Activated CD4-positive, alpha-beta memory T cell treated with anti-CD3 and anti-CD28 coated beads, Interleukin-2, amount 10 ng/mL, durations not matched to agents 7 days and 5 days (primary cell): ENCODE measurements at regions not wholly inside any gene's neighbourhood (a gene's known extent, or its start where the extent isn't known, plus 50 kb on each side); places are given as distances from the start of the nearest gene placed in this dataset.

ENCODE experiments used
- CTCF ChIA-PET: fragments of 350-600 bp; sonication (Branson Sonifier 250); formaldehyde crosslinking; loops from one replicate; lab custom pipeline; 2021; ENCODE audit warnings: antibody characterized with exemption, inconsistent platforms; lab: Charles Lee
- POLR2A ChIA-PET: fragments of 350-600 bp; sonication (Branson Sonifier 250); formaldehyde crosslinking; loops from one replicate; lab custom pipeline; 2021; ENCODE audit warnings: antibody characterized with exemption; lab: Charles Lee
- DNase-seq: peaks from one replicate; pipeline ENCODE4 v3.0.0-alpha.2; 2020
- H3K27ac Mint-ChIP-seq: one replicate; pipeline ENCODE4 v1.8.0; 2021; ENCODE audit warnings: mild to moderate bottlenecking, mixed read lengths
- H3K27me3 Mint-ChIP-seq: one replicate; pipeline ENCODE4 v1.8.0; 2021; ENCODE audit warnings: mixed read lengths
- H3K36me3 Mint-ChIP-seq: one replicate; pipeline ENCODE4 v1.8.0; 2021; ENCODE audit warnings: low read depth, mixed read lengths
- H3K4me1 Mint-ChIP-seq: one replicate; pipeline ENCODE4 v1.8.0; 2021; ENCODE audit warnings: mixed read lengths
- H3K4me3 Mint-ChIP-seq: one replicate; pipeline ENCODE4 v1.8.0; 2021; ENCODE audit warnings: mild to moderate bottlenecking, mixed read lengths
- H3K9me3 Mint-ChIP-seq: one replicate; pipeline ENCODE4 v1.8.0; 2021; ENCODE audit warnings: mixed read lengths

DNA sequence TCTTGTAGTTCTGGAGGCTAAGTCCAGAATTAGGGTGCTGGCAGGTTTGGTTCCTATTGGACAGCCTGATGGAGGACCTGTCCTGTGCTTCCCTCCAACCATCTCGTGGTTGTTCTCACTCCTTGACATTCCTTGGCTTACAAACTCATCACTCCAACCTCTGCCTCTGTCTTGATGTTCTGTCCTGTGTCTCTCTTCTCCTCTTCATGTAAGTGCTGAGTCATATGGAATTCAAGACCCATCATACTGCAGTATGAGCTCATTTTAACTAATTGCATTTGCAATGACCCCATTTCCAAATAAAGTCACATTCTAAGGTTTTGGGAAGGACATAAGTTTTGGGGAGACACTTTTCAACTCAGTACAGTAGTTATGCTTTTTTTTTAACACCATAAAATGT lies 374.7 kb downstream of the TRIB2 start:
- no peak for DNase-seq
- ChIA-PET POLR2A (no interaction called here), CTCF (interaction anchor here (0.6 kb wide), 1 partner anchor 186 kb away, joined by 4 read pairs; no protein-coding TSS in a partner anchor)
- no peak overlapping the region for H3K4me3 Mint-ChIP-seq
- H3K4me1 Mint-ChIP-seq: no peaks in the 10 kb centered on the region
- H3K36me3 Mint-ChIP-seq: no peaks in the 10 kb centered on the region
- H3K27me3 Mint-ChIP-seq: no peaks in the 10 kb centered on the region
- no peak overlapping the region for H3K27ac Mint-ChIP-seq
- H3K9me3 Mint-ChIP-seq: no peaks in the 10 kb centered on the region

DNA sequence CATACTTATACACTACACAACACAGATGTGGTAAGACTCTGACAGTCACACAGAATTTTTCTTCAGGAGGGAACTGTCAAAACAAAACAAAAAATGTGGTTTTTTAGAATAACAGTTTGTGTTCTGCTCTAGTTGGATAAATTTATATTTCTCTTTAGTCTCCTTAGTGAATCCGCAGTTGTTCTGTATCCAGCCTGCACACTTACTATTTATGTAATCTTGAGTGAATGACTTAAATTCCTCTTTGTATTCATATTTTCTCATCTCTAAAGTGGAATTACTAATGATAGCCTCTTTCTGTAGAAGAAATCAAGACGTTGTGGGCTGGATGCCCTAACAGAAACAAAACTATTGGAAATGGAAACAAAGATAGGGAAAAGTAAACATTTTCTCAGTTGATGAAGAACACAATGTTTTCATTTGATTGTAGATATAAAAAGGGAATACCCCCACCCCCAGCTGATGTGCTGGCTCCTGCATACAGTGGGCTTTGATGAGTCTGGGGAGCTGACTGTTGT lies 375.2 kb downstream of the TRIB2 start:
- Mint-ChIP-seq H3K27me3 (no peaks in the 10 kb centered on the region), H3K36me3 (no peaks in the 10 kb centered on the region), H3K27ac (no peak overlapping the region), H3K4me1 (no peaks in the 10 kb centered on the region), H3K4me3 (no peak overlapping the region), H3K9me3 (no peaks in the 10 kb centered on the region)
- ChIA-PET POLR2A (no interaction called here), CTCF (no interaction called here)
- DNase-seq: no peak

DNA sequence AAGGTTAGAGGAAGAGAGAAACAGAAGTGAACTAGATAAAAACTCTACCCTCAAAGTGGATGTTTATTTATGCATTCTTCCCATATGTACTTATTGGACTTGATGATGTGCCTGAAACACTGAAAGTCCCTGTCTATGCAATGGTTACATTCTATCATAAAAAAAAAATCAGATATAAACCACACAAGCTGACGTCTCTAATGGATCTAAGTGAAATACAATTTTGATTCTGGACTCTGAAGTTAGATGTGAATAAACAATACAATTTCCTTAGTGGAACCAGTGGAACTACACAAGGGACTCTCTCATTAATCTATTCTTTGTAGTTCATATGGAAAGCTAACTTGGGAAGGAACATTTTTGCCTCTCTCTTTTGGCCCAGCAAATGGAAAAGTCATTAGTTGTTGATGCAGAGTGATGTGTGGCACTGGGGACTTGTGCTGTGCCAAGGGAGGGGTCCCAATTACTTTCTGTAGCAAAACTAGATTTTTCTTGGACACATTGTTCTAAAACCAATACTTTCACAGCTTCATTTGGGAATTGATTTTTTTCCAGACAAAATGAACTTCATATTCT lies 376.8 kb downstream of the TRIB2 start:
- H3K27me3 Mint-ChIP-seq: no peaks in the 10 kb centered on the region
- ChIA-PET POLR2A (no interaction called here), CTCF (no interaction called here)
- no peaks in the 10 kb centered on the region for H3K9me3 Mint-ChIP-seq
- DNase-seq: no peak
- H3K4me3 Mint-ChIP-seq: no peak overlapping the region
- no peaks in the 10 kb centered on the region for H3K36me3 Mint-ChIP-seq
- H3K27ac Mint-ChIP-seq: no peak overlapping the region
- no peaks in the 10 kb centered on the region for H3K4me1 Mint-ChIP-seq

DNA sequence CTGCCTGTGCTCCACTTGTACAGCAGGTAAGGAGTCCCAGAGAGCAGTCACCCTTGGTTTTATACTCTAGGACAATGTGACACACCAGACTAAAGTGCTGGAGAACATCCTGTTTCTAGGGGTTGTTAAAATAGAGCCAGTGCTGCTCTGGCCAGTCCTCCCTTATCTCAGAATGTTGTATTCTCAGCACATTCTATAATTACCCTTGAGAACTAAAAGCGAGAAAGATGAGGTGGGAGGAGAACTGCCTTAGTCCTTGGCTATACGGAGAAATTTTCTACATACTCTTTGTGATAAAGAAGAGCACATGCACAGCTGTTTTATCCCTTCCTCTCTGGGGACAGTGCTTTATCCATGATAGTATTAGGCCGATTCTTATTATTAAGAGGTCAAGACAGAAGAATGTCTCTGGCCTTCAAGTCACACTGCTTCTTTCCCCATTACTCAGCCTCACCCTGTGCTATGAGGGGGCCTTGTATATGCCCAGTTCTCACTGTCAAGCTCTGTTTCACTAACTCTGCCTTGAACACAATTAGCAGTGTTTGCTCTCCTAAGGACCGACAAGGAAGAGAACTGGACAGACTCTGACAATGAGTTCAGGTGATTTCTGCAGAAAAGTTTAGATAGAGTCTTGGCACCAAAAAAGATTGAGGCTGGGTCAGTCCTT lies 385.8 kb downstream of the TRIB2 start:
- ChIA-PET CTCF (no interaction called here), POLR2A (no interaction called here)
- H3K4me3 Mint-ChIP-seq: no peak overlapping the region
- H3K27ac Mint-ChIP-seq: no peak overlapping the region
- no peaks in the 10 kb centered on the region for H3K27me3 Mint-ChIP-seq
- no peaks in the 10 kb centered on the region for H3K36me3 Mint-ChIP-seq
- H3K4me1 Mint-ChIP-seq: no peaks in the 10 kb centered on the region
- no peaks in the 10 kb centered on the region for H3K9me3 Mint-ChIP-seq
- no peak for DNase-seq

DNA sequence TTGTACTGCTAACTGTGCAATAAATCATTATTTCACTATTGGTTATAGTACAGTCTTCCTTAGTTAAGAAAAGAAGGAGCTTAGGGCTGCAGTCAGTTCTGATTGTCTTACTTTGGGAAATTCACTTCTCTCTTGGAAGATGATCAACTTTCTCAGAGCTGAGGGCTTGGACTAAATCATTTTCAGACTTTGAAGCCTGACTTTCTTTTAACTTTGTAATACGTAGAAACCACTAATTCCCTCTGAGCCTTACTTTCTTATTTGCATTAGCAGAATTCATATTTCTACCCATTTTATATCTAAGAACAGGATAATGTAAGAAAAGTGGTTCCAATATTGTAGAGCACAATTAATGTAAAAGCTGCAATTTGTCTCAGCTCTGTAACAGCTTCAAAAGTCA lies 386.4 kb downstream of the TRIB2 start:
- Mint-ChIP-seq H3K4me1 (no peaks in the 10 kb centered on the region), H3K36me3 (no peaks in the 10 kb centered on the region), H3K27ac (no peak overlapping the region), H3K27me3 (no peaks in the 10 kb centered on the region), H3K4me3 (no peak overlapping the region), H3K9me3 (no peaks in the 10 kb centered on the region)
- no peak for DNase-seq
- CTCF ChIA-PET: no interaction called here
- POLR2A ChIA-PET: no interaction called here

DNA sequence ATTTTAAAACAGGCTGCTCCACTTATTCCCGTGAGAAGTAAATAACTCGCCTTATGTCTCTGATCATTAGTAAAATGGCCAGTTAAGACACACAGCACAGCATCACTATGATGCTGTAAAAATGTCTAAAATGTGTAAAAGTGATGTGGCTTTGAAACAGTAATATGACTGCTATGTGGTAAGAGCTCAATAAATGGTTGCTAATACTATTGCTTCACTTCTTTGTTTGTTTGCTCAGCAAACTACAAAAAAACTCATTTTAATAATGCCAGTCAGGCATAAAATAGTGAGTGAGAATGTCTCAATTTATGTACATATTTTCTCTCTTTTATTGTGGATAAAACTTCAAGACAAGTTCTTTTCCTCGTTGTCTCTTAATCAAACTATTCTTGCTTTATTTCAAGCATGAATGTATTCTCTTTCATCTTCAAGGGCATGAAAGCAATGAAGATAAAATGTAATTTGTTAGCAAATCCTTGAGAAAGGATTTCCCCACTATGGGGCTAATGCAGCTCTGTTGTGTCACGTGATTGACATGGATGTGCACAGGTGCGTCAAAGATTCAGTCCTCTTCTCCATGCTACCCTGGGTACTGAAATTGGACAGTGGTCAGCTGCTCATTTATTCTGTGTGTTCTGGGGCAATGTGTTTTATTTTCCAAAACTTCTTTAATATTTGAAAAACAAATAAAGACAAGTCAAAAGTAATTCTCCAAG lies 387.2 kb downstream of the TRIB2 start:
- Mint-ChIP-seq H3K4me1 (no peaks in the 10 kb centered on the region), H3K9me3 (no peaks in the 10 kb centered on the region), H3K27ac (no peak overlapping the region), H3K4me3 (no peak overlapping the region), H3K36me3 (no peaks in the 10 kb centered on the region), H3K27me3 (no peaks in the 10 kb centered on the region)
- ChIA-PET CTCF (no interaction called here), POLR2A (no interaction called here)
- no peak for DNase-seq

DNA sequence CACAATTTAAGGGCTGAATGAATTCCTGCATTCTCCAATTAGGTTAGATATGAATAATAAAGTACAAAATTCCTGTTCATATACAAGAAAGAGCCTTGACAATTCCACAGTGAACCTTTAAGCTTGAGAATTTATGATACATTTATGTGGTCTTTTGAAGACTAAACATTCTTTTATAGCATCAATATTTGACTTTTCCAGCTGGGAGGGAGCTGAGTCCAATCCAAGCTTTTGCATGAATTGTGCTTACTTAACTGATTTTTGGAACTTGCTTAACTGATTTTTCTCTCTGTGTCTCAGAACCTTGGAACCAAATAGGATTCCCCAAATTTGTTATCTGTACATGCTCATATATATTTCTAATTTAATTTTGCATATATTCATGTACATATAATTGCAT lies 388.0 kb downstream of the TRIB2 start:
- H3K4me3 Mint-ChIP-seq: no peak overlapping the region

DNA sequence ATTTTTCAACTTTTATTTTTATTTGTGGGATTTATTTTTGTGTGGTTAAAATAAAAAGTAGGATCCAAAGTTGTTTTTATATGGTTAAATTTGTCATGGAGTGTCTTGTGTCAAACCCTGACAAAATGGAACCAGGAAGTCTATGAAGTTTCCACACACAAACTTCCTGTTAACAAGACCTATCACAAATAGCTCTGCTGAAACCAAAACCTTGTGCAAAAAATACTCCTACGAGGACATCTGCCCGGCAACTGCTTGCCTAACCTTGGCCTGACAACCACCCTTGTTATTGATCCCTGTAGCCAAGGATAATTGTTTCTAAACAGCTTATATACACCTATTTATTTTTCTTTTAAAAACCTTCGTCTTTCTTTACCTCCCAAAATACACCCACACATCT lies 389.6 kb downstream of the TRIB2 start:
- Mint-ChIP-seq H3K9me3 (no peaks in the 10 kb centered on the region), H3K4me1 (no peaks in the 10 kb centered on the region), H3K36me3 (no peaks in the 10 kb centered on the region), H3K4me3 (no peak overlapping the region), H3K27ac (no peak overlapping the region), H3K27me3 (no peaks in the 10 kb centered on the region)
- POLR2A ChIA-PET: no interaction called here
- CTCF ChIA-PET: no interaction called here
- no peak for DNase-seq

More for the DNA sequence above, 388.0 kb downstream of the TRIB2 start:
- H3K27ac Mint-ChIP-seq: no peak overlapping the region
- DNase-seq: no peak
- CTCF ChIA-PET: no interaction called here
- no peaks in the 10 kb centered on the region for H3K27me3 Mint-ChIP-seq
- H3K9me3 Mint-ChIP-seq: no peaks in the 10 kb centered on the region
- H3K4me1 Mint-ChIP-seq: no peaks in the 10 kb centered on the region
- POLR2A ChIA-PET: no interaction called here
- no peaks in the 10 kb centered on the region for H3K36me3 Mint-ChIP-seq

DNA sequence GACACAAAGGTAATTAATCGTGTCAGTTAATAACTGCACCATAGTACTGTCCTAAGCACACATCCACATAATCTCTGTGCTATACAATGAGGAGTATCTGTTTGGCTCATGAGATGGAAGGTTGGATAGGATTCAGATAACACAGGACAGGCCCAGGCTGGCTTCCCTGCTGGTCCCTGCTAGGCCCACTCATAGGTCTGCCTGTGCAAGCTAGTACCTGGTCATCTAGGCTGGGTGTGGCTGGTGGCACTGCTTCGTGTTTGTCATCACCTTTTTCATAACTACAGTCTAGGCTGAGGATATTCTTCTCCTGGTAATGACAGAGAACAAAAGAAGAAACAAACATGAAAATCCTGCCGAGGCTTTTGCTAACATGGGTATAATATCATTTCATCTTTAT lies 392.8 kb downstream of the TRIB2 start:
- POLR2A ChIA-PET: no interaction called here
- Mint-ChIP-seq H3K27ac (no peak overlapping the region), H3K4me1 (no peaks in the 10 kb centered on the region), H3K4me3 (no peak overlapping the region), H3K9me3 (no peaks in the 10 kb centered on the region), H3K27me3 (no peaks in the 10 kb centered on the region), H3K36me3 (no peaks in the 10 kb centered on the region)
- CTCF ChIA-PET: no interaction called here
- DNase-seq: no peak

DNA sequence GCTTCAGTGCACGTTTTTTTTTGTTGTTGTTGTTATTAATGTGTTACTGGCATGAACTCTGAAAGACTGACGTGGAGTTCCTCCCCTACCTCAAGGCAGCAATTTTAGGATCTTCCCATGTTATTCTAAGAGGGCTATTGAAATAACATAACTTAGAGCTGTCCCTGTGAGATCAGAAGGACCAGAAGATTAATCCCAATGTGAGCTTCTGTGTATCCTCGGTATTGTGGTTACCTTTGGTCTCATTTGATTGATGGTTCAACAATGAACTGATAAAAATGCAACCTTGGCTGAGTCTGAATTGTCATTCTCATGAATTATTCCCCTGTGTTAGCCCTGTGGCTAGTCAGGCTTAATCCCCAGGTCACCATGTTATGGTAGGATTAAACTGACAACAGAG lies 394.1 kb downstream of the TRIB2 start:
- POLR2A ChIA-PET: no interaction called here
- CTCF ChIA-PET: no interaction called here
- DNase-seq: no peak
- no peak overlapping the region for H3K27ac Mint-ChIP-seq
- no peaks in the 10 kb centered on the region for H3K4me1 Mint-ChIP-seq
- H3K4me3 Mint-ChIP-seq: no peak overlapping the region
- no peaks in the 10 kb centered on the region for H3K9me3 Mint-ChIP-seq
- no peaks in the 10 kb centered on the region for H3K36me3 Mint-ChIP-seq
- no peaks in the 10 kb centered on the region for H3K27me3 Mint-ChIP-seq

DNA sequence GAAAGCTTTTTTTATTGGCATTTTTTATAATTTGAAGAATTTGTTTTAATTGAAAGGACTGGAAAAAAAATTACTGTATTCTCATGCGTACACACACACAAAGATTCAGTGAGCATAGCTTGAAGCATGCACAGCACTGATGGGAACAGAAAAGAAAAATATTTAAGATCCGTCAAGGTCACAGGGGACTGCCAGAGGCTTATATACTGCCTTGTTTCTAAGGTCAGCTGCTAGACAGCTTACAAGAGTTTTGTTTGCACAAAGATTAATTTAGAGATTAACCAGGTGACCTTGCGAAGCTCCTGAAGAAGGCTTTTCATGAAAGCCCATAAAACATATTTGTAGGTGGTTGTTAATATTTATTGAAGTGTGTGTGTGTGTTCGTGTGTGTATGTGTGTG lies 396.3 kb downstream of the TRIB2 start:
- POLR2A ChIA-PET: no interaction called here
- Mint-ChIP-seq H3K4me3 (no peak overlapping the region), H3K36me3 (no peaks in the 10 kb centered on the region)

DNA sequence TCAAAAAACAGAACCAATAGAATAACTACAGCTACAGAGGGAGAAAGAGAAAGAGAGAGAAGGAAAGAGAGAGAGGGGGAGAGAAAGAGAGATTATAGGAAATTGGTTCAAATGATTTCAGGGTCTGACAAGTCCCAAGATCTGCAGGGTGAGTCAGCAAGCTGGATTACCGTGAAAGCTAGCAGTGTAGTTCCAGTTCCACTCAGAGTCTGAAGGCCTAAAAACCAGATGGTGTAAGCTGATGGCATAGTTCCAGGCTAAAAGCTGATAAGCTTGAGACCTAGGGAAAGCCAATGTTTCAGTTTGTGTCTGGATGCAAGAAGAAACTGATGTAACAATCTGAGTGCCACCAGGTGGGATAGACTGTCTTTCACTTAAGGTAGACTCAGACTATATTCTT lies 397.7 kb downstream of the TRIB2 start:
- Mint-ChIP-seq H3K27me3 (no peaks in the 10 kb centered on the region), H3K9me3 (no peaks in the 10 kb centered on the region), H3K4me3 (no peak overlapping the region), H3K4me1 (no peaks in the 10 kb centered on the region), H3K36me3 (no peaks in the 10 kb centered on the region), H3K27ac (no peak overlapping the region)
- DNase-seq: no peak
- ChIA-PET CTCF (no interaction called here), POLR2A (no interaction called here)

More for the DNA sequence above, 396.3 kb downstream of the TRIB2 start:
- DNase-seq: no peak
- Mint-ChIP-seq H3K9me3 (no peaks in the 10 kb centered on the region), H3K27me3 (no peaks in the 10 kb centered on the region), H3K4me1 (no peaks in the 10 kb centered on the region), H3K27ac (no peak overlapping the region)
- CTCF ChIA-PET: no interaction called here

DNA sequence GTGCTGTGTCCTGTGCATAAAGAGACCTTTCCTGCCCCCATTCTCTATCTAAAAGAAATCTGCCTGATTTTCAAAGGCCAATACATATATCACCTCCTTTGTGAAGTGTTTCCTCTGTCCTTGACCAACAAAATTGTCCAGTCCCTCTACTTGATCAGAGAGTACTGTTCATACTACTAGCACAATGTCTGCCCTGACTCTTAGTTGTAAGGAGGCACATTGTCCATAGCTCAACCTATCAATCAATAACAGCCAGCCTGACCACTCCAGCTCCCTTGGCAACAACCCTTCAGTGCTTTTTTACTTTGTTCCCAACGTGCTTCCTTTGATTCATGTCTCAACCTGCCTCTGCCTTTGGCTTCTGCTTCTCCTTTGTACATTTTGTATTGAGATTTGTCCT lies 398.9 kb downstream of the TRIB2 start:
- Mint-ChIP-seq H3K27ac (no peak overlapping the region), H3K36me3 (no peaks in the 10 kb centered on the region), H3K4me3 (no peak overlapping the region), H3K9me3 (no peaks in the 10 kb centered on the region), H3K27me3 (no peaks in the 10 kb centered on the region), H3K4me1 (no peaks in the 10 kb centered on the region)
- ChIA-PET POLR2A (no interaction called here), CTCF (no interaction called here)
- no peak for DNase-seq
